ENCODE measurements at regions not wholly inside any gene's neighbourhood (a gene's known extent, or its start where the extent isn't known, plus 50 kb on each side); places are given as distances from the start of the nearest gene placed in this dataset.

DNA sequence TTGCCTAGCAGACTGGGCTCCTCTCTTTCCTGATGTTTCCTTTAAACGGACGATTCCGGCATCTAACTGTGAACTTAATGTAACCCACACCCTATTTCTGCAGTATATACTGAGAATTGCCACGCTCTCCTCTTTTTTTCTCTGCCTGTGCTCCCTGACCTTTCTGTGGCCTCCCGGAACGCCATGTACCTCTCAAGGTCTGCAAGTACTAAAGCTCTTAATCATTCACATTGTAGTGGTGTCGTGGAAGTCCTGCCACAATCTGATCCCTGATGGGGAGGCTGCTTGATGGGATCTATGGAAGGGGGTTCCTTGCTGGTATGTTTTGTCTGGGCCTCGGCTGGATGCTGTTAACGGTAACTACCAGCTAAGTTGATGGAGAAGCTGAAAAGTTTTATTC, 302.9 kb upstream of the EPHA5 start:
- Histone ChIP-seq H3K9me3 (ENCODE audit: control insufficient read depth, insufficient read depth, low read length) (no peaks in the 10 kb centered on the region), H3K9ac (ENCODE audit: low read depth, low read length) (no peak overlapping the region), H3K36me3 (ENCODE audit: insufficient read depth, low read length) (no peaks in the 10 kb centered on the region), H3K4me1 (ENCODE audit: insufficient read depth, low read length) (no peaks in the 10 kb centered on the region)

DNA sequence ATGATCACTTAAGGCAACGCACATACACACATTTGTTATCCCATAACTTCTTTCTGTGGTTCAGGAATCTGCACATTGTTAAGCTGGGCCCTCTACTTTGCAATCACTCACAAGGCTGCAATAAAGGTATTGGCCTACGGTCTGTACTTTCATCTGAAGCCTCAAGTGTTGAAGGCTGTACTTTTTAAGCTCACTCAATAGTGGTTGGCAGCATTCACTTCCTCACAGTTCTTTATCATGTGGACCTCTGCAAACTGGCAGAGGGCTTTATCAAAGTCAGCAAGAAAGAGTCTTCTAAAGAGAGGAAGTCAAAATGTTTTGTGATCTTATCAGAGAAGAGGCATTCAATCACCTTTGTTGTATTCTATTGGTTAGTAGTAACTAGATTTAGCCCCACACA, 301.4 kb upstream of the EPHA5 start:
- no peaks in the 10 kb centered on the region for H3K9me3 ChIP-seq (ENCODE audit: control insufficient read depth, insufficient read depth, low read length)
- no peaks in the 10 kb centered on the region for H3K4me1 ChIP-seq (ENCODE audit: insufficient read depth, low read length)
- H3K9ac ChIP-seq (ENCODE audit: low read depth, low read length) = no peak overlapping the region
- no peaks in the 10 kb centered on the region for H3K36me3 ChIP-seq (ENCODE audit: insufficient read depth, low read length)

DNA sequence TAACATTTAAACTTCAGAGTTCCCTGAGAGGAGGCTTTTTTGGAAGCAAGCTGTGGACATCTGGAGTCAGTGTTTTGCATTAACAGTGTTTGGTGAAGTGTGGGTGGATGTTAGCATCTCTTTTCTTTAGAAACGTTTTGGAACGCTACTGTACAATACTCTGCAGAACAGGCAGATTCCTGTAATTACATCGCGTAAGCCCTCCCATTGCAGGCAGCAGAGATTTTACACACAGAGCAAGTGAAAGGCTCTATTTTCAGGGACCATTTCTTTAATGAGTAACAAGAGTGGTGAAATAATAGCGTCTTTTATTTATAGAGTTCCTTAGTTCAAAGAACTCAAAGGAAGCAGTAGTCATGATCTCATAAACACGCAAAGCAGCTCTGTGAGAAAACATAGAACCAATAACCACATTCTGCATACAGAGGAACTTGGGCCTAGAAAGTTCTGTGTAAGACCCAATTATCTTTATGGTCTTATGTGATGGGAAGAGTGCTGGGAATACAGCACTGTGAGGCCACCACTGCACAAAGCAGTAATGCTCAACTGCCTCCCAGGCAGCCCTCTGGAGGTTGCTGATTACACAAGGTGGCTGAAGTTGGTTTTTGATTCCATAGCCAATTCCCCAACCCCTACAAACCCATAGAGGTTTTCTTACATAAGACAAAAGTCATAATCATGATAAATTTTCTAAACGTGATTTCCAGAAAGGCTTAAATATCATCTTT, 298.7 kb upstream of the EPHA5 start:
- H3K9ac ChIP-seq (ENCODE audit: low read depth, low read length) = no peak overlapping the region
- no peaks in the 10 kb centered on the region for H3K9me3 ChIP-seq (ENCODE audit: control insufficient read depth, insufficient read depth, low read length)
- no peaks in the 10 kb centered on the region for H3K4me1 ChIP-seq (ENCODE audit: insufficient read depth, low read length)
- no peaks in the 10 kb centered on the region for H3K36me3 ChIP-seq (ENCODE audit: insufficient read depth, low read length)

DNA sequence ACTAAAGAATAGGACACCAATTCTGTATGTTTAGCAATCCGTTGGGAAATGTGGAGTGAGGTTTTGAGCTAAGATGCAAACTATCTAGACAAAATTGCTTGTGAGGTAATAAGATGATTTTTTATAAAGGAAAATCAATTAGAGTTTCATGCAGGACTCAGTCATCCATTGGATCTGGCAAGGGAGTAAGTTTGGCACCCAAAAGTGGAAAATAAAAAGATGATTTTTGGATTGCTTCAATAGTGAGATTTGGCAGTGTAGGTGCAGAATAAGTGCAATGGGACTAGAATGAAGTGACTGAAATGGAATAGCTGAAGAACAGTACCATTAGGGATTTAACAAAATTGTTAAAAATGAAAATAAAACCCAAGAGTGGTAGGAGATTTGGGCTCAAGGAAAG, 290.5 kb upstream of the EPHA5 start:
- H3K4me1 ChIP-seq (ENCODE audit: insufficient read depth, low read length) = no peaks in the 10 kb centered on the region
- no peak overlapping the region for H3K9ac ChIP-seq (ENCODE audit: low read depth, low read length)
- H3K36me3 ChIP-seq (ENCODE audit: insufficient read depth, low read length) = no peaks in the 10 kb centered on the region
- no peaks in the 10 kb centered on the region; the same call in 1 of the 2 replicates for H3K9me3 ChIP-seq (ENCODE audit: control insufficient read depth, insufficient read depth, low read length)

DNA sequence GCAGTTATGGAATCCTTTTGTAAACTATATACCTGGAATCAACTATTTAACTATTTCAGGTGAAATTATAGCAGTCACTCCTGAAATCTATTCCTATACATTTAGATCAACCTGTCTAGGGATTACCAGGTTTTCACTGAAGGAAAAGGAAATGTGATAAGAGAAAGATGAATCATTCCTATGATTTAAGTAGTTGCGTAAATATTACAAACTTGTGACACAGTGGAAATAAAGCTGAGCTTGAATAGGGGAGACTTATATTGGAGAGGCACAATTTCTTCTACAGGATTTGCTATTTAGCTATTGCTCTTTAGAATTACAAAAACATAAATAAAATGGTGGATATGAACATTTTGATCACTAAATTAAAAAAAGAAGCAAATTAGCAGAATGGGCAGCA, 284.1 kb upstream of the EPHA5 start:
- H3K4me1 ChIP-seq (ENCODE audit: insufficient read depth, low read length) = peaks cover 5% of the 10 kb centered on the region; the same call in 1 of the 2 replicates
- no peak overlapping the region for H3K9ac ChIP-seq (ENCODE audit: low read depth, low read length)
- H3K36me3 ChIP-seq (ENCODE audit: insufficient read depth, low read length) = no peaks in the 10 kb centered on the region
- no peaks in the 10 kb centered on the region; the same call in 1 of the 2 replicates for H3K9me3 ChIP-seq (ENCODE audit: control insufficient read depth, insufficient read depth, low read length)

DNA sequence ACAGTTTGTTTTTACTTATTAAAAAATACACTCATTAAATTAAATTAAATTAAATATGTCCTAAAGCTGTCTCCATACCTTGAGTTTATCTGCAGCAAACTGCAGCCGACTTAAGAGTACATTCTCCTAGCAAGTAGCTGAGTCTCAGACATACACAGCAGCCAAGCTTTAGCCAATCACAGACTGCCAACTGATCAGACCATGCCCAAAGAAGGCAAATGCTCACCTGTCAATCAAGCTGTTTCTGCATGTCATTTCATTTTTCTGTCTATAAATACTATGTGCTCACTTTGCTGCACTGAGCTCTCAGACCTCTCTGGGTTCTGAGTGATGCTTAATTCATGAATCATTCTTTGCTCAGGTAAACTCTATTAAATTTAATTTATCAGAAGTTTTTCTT, 280.9 kb upstream of the EPHA5 start:
- Histone ChIP-seq H3K4me1 (ENCODE audit: insufficient read depth, low read length) (peaks cover 5% of the 10 kb centered on the region; the same call in 1 of the 2 replicates), H3K36me3 (ENCODE audit: insufficient read depth, low read length) (no peaks in the 10 kb centered on the region)

DNA sequence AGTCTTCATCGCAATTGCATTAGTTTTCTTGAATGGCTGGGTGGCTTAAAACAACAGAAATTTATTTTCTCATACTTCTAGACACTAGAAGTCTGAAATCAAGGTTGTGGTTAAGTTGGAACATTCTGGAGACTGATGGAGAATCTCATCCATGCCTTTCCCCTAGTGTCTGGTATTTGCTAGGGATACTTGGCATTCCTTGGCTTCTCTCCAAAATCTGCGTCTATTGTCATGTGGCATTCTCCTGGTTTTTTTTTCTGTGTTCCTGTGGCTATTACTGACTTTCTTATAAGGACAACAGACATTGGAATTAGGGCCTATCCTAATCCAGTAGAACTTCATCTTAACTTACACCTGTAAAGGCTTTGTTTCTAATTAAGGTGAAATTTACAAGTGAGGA, 272.8 kb upstream of the EPHA5 start:
- no peak overlapping the region for H3K9ac ChIP-seq (ENCODE audit: low read depth, low read length)
- H3K9me3 ChIP-seq (ENCODE audit: control insufficient read depth, insufficient read depth, low read length) = no peaks in the 10 kb centered on the region
- H3K36me3 ChIP-seq (ENCODE audit: insufficient read depth, low read length) = no peaks in the 10 kb centered on the region
- peaks cover 9% of the 10 kb centered on the region; the same call in 1 of the 2 replicates for H3K4me1 ChIP-seq (ENCODE audit: insufficient read depth, low read length)

More for the DNA sequence above, 280.9 kb upstream of the EPHA5 start:
- Histone ChIP-seq H3K9ac (ENCODE audit: low read depth, low read length) (no peak overlapping the region), H3K9me3 (ENCODE audit: control insufficient read depth, insufficient read depth, low read length) (no peaks in the 10 kb centered on the region)

DNA sequence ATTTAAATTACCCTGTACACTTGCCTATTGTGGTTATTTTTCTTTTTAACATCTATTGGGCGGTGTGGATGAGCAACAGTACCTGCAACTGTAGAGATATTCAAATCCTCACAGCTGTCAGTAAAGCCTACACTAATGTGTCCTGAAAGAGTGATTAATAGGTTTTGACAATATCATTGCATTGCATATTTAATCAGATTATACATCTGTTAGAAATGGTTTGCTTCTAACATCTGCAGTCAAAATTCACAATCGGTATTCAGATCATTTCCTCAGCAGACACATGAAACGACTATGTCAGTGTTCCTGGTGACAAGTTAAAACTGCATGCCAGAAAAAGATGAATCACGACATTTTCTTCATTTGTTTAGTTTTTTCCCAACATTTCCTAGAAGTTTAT, 254.6 kb upstream of the EPHA5 start:
- Histone ChIP-seq H3K9ac (ENCODE audit: low read depth, low read length) (no peak overlapping the region), H3K9me3 (ENCODE audit: control insufficient read depth, insufficient read depth, low read length) (no peaks in the 10 kb centered on the region), H3K4me1 (ENCODE audit: insufficient read depth, low read length) (peaks cover 5% of the 10 kb centered on the region; the same call in 1 of the 2 replicates), H3K36me3 (ENCODE audit: insufficient read depth, low read length) (no peaks in the 10 kb centered on the region)

DNA sequence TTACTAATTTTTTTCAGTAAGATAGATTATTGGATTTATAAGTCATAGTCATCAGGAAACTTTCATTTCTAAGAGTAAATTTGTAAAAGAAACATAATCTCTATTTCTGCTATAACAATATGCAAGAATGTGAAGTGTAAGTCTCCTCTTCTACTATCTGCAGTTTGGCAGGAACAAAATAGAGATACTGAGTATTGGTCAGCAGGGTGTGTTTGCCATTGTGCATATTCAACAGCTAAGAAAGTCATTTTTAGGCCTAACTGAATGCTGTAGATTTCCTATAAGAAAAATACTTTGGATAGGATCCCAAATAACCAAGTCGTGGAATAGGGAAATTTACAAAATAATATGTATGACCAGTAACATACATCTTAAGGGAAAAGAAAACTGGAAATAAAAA, 253.3 kb upstream of the EPHA5 start:
- H3K4me1 ChIP-seq (ENCODE audit: insufficient read depth, low read length) = peaks cover 5% of the 10 kb centered on the region; the same call in 1 of the 2 replicates
- H3K36me3 ChIP-seq (ENCODE audit: insufficient read depth, low read length) = no peaks in the 10 kb centered on the region
- no peak overlapping the region for H3K9ac ChIP-seq (ENCODE audit: low read depth, low read length)
- no peaks in the 10 kb centered on the region for H3K9me3 ChIP-seq (ENCODE audit: control insufficient read depth, insufficient read depth, low read length)

DNA sequence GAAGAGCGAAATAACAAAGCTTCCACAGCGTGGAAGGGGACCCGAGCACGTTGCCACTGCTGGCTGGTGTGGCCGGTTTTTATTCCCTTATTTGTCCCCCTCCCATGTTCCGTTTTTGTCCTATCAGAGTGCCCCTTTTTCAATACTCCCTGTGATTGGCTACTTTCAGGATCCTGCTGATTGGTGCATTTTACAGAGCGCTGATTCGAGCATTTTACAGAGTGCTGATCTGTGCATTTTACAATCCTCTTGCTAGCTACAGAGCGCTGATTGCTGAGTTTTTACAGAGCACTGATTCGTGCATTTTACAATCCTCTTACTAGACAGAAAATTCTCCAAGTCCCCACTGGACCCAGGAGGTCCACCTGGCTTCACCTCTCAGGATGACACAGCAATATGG, 250.9 kb upstream of the EPHA5 start:
- Histone ChIP-seq H3K36me3 (ENCODE audit: insufficient read depth, low read length) (no peaks in the 10 kb centered on the region), H3K9ac (ENCODE audit: low read depth, low read length) (no peak overlapping the region), H3K9me3 (ENCODE audit: control insufficient read depth, insufficient read depth, low read length) (no peaks in the 10 kb centered on the region), H3K4me1 (ENCODE audit: insufficient read depth, low read length) (peaks cover 5% of the 10 kb centered on the region; the same call in 1 of the 2 replicates)

DNA sequence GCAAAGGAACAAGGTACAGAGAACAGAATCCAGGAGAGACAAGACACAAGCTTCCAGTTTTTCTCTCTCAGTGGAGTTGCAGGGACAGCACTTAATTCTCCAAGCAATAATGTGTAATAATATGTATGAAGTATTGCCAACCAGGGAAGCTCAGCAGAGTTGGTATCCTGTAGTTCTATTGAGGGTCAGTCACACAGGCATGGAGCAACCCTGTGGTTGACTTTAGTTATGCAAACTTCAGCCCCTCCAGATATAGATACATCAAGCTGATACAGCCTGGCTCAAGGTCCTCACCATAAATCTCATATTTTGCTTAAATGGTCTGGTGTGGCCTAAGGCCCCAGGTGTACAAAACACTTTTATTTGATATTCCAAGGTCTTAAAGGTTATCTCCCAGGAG, 248.6 kb upstream of the EPHA5 start:
- Histone ChIP-seq H3K9ac (ENCODE audit: low read depth, low read length) (no peak overlapping the region), H3K9me3 (ENCODE audit: control insufficient read depth, insufficient read depth, low read length) (no peaks in the 10 kb centered on the region)

DNA sequence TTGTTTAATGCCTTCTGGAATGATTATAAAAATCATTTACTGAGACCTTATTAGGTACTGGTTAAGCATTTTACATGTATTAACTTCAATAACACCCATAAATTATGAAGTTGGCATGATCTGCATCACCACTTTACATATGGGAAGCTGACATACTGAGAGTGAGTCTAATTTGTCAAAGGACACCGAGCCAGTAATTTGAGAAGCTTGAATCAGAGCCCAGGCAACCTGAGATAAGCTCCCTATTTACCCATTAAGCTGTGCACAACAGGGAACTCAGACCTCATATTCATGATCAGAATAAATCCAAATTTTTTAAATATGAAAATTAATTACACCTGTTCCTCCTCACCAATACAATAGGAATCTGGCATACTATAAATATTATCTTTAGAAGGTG, 247.9 kb upstream of the EPHA5 start:
- Histone ChIP-seq H3K4me1 (ENCODE audit: insufficient read depth, low read length) (no peaks in the 10 kb centered on the region), H3K36me3 (ENCODE audit: insufficient read depth, low read length) (no peaks in the 10 kb centered on the region), H3K9ac (ENCODE audit: low read depth, low read length) (no peak overlapping the region), H3K9me3 (ENCODE audit: control insufficient read depth, insufficient read depth, low read length) (no peaks in the 10 kb centered on the region)

More for the DNA sequence above, 248.6 kb upstream of the EPHA5 start:
- peaks cover 4% of the 10 kb centered on the region; the same call in 1 of the 2 replicates for H3K4me1 ChIP-seq (ENCODE audit: insufficient read depth, low read length)
- H3K36me3 ChIP-seq (ENCODE audit: insufficient read depth, low read length) = no peaks in the 10 kb centered on the region

DNA sequence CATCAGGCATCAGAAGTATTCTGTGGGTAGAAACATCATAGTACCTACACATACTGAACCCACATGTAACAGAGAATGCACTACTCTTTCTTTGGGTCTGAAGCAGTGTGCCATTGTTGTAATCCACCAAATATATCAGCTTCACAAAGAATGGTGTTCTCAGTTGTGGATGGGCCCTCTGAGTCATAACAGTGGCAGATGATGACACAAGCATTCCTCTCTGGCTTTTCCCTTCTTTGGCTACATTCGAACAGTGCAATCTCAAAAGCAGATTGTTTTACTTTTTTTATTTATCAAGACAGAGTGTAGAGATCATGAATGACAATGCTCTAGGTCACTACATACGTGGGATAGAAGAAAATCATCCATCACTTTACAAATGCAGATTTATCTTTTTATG, 247.2 kb upstream of the EPHA5 start:
- Histone ChIP-seq H3K9ac (ENCODE audit: low read depth, low read length) (no peak overlapping the region), H3K9me3 (ENCODE audit: control insufficient read depth, insufficient read depth, low read length) (no peaks in the 10 kb centered on the region)

DNA sequence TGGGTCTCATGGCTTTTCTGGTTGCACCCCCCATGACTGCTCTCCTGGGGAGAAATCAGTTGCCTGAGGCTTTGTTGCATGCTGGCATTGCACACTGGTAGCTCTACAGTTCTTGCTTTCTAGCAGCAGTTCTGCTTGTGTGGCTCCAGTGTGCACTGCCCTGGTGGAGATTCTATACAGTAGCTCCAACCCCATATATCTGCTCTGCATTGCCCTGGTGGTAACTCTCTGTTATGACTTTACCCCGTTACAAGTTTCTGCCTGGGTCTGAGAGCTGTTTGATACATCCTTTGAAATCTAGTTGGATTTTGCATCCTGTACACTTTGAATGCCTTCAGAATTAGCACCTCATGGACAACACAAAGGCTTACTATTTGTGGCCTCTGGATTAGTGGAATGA, 241.4 kb upstream of the EPHA5 start:
- H3K4me1 ChIP-seq (ENCODE audit: insufficient read depth, low read length) = no peaks in the 10 kb centered on the region
- no peak overlapping the region for H3K9ac ChIP-seq (ENCODE audit: low read depth, low read length)
- no peaks in the 10 kb centered on the region for H3K36me3 ChIP-seq (ENCODE audit: insufficient read depth, low read length)
- H3K9me3 ChIP-seq (ENCODE audit: control insufficient read depth, insufficient read depth, low read length) = no peaks in the 10 kb centered on the region

More for the DNA sequence above, 247.2 kb upstream of the EPHA5 start:
- H3K4me1 ChIP-seq (ENCODE audit: insufficient read depth, low read length) = no peaks in the 10 kb centered on the region
- H3K36me3 ChIP-seq (ENCODE audit: insufficient read depth, low read length) = no peaks in the 10 kb centered on the region

DNA sequence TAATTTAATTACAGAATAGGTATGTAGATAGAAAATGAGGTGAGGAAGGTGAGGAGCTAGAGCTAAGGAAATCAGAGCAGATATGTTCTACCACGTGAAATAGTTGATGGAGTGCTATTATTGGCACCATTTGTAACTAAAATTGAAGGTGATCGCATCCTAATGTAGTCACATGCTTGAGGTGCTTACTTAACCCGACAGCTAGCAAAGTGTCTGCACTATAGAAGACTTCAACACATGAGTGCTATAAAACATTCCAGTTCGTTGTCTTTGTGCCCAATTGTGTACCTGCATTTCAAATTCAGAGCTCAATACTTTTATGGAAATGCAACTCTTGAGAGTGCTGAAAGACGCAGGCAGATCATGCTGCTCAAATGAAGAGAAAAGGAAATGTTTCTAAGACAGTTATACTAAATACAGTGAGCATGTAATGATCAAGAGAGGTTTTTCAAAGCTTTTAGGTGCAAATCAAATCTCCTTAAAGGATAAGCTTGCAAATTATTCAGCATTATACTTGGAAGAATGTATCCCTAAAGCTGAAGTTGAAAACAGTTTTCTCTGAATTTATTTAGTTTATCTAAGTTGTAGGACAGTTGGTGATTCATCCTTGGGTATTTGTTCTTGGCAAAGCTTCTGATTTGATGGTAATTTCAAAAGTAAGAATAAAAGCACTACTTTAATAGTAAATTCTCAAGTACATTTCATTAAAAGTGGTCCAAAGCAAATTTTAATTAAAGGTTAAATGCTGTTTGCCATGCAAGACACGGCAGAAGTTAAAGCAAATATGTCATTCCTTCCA, 223.9 kb upstream of the EPHA5 start:
- H3K9ac ChIP-seq (ENCODE audit: low read depth, low read length) = no peak overlapping the region
- H3K36me3 ChIP-seq (ENCODE audit: insufficient read depth, low read length) = no peaks in the 10 kb centered on the region
- H3K4me1 ChIP-seq (ENCODE audit: insufficient read depth, low read length) = peaks cover 4% of the 10 kb centered on the region; the same call in 1 of the 2 replicates
- H3K9me3 ChIP-seq (ENCODE audit: control insufficient read depth, insufficient read depth, low read length) = no peaks in the 10 kb centered on the region; the same call in 1 of the 2 replicates
